Calu3 (cell line): ENCODE measurements at regions not wholly inside any gene's neighbourhood (a gene's known extent, or its start where the extent isn't known, plus 50 kb on each side); places are given as distances from the start of the nearest gene placed in this dataset.

Experiments
- BruUV-seq: library from RNA; stranded (reverse); fragments of 400-500 nt; replicated peaks from 2 replicates; lab custom pipeline; 2021; lab: Mats Ljungman, UMichigan
- CTCF ChIA-PET: fragments of 300-600 bp; sonication (Branson Sonifier 250); formaldehyde crosslinking; loops from one replicate; lab custom pipeline; 2022; ENCODE audit warnings: antibody characterized with exemption; lab: Charles Lee
- DNase-seq: peaks from one replicate; pipeline ENCODE4 v3.0.0; 2022
- H3K27ac Mint-ChIP-seq: one replicate; pipeline ENCODE4 v1.8.0; 2022; ENCODE audit warnings: mixed read lengths; ENCODE audit not compliant: unreplicated experiment
- H3K27me3 Mint-ChIP-seq: one replicate; pipeline ENCODE4 v1.8.0; 2022; ENCODE audit warnings: mixed read lengths; ENCODE audit not compliant: unreplicated experiment
- H3K36me3 Mint-ChIP-seq: one replicate; pipeline ENCODE4 v1.8.0; 2022; ENCODE audit warnings: mild to moderate bottlenecking, moderate library complexity, mixed read lengths; ENCODE audit not compliant: insufficient read depth, unreplicated experiment
- H3K4me1 Mint-ChIP-seq: one replicate; pipeline ENCODE4 v1.8.0; 2022; ENCODE audit warnings: mild to moderate bottlenecking, low read depth, mixed read lengths; ENCODE audit not compliant: unreplicated experiment
- H3K4me3 Mint-ChIP-seq: one replicate; pipeline ENCODE4 v1.8.0; 2022; ENCODE audit warnings: mild to moderate bottlenecking, low read depth, moderate library complexity, mixed read lengths; ENCODE audit not compliant: unreplicated experiment
- H3K9me3 Mint-ChIP-seq: one replicate; pipeline ENCODE4 v1.8.0; 2022; ENCODE audit warnings: low read depth, mixed read lengths; ENCODE audit not compliant: unreplicated experiment
- CTCF ChIP-seq: fragments of 200-600 bp; IDR thresholded peaks from one replicate; pipeline ENCODE4 v1.8.0; 2022; ENCODE audit warnings: antibody characterized with exemption; ENCODE audit not compliant: unreplicated experiment
- intact Hi-C: fragments of 100-400 bp; cut with micrococcal nuclease; formaldehyde crosslinking; loops from one replicate; pipeline ENCODE4 v1.10.0; 2022; ENCODE audit not compliant: unreplicated experiment

- BruUV-seq: no TSS peak
- H3K36me3 Mint-ChIP-seq: no peaks in the 10 kb centered on the region
- no peaks in the 10 kb centered on the region for H3K4me1 Mint-ChIP-seq
- H3K9me3 Mint-ChIP-seq: peaks cover 7% of the 10 kb centered on the region
- no peak for TF ChIP-seq CTCF
- H3K27me3 Mint-ChIP-seq: no peaks in the 10 kb centered on the region
- no peak overlapping the region for H3K4me3 Mint-ChIP-seq
- CTCF ChIA-PET: no interaction called here
- no peak for DNase-seq
- H3K27ac Mint-ChIP-seq: no peak overlapping the region
- intact Hi-C loops: no loop called here
Observed at GRCh38 chr2:129004485-129004884, 685.8 kb upstream of the HS6ST1 start.

GRCh38 chr2:129004940-129005490 is 686.3 kb upstream of the HS6ST1 start:
- Mint-ChIP-seq H3K4me1 (no peaks in the 10 kb centered on the region), H3K27me3 (no peaks in the 10 kb centered on the region), H3K9me3 (peaks cover 7% of the 10 kb centered on the region), H3K36me3 (no peaks in the 10 kb centered on the region), H3K4me3 (no peak overlapping the region), H3K27ac (no peak overlapping the region)
- CTCF ChIA-PET: no interaction called here
- intact Hi-C loops: no loop called here
- BruUV-seq: no TSS peak
- no peak for DNase-seq
- no peak for TF ChIP-seq CTCF

GRCh38 chr2:129006135-129006886 is 687.6 kb upstream of the HS6ST1 start:
- Mint-ChIP-seq H3K4me3 (no peak overlapping the region), H3K27me3 (no peaks in the 10 kb centered on the region), H3K4me1 (no peaks in the 10 kb centered on the region), H3K36me3 (no peaks in the 10 kb centered on the region), H3K27ac (no peak overlapping the region), H3K9me3 (peaks cover 9% of the 10 kb centered on the region)
- no peak for DNase-seq
- intact Hi-C loops: no loop called here
- no TSS peak for BruUV-seq
- CTCF ChIA-PET: no interaction called here
- no peak for TF ChIP-seq CTCF

GRCh38 chr2:129006901-129007300 is 688.2 kb upstream of the HS6ST1 start:
- intact Hi-C loops: no loop called here
- BruUV-seq: no TSS peak
- Mint-ChIP-seq H3K27ac (no peak overlapping the region), H3K4me1 (no peaks in the 10 kb centered on the region), H3K27me3 (no peaks in the 10 kb centered on the region), H3K36me3 (no peaks in the 10 kb centered on the region), H3K9me3 (peaks cover 8% of the 10 kb centered on the region), H3K4me3 (no peak overlapping the region)
- TF ChIP-seq CTCF: no peak
- DNase-seq: no peak
- CTCF ChIA-PET: no interaction called here
